ENCODE measurements at regions not wholly inside any gene's neighbourhood (a gene's known extent, or its start where the extent isn't known, plus 50 kb on each side); places are given as distances from the start of the nearest gene placed in this dataset.
"Not testable (repeated sequence)": the region's sequence is repeated elsewhere in the genome, so short reads cannot be mapped to it uniquely, and the experiment has no call there.

DNA sequence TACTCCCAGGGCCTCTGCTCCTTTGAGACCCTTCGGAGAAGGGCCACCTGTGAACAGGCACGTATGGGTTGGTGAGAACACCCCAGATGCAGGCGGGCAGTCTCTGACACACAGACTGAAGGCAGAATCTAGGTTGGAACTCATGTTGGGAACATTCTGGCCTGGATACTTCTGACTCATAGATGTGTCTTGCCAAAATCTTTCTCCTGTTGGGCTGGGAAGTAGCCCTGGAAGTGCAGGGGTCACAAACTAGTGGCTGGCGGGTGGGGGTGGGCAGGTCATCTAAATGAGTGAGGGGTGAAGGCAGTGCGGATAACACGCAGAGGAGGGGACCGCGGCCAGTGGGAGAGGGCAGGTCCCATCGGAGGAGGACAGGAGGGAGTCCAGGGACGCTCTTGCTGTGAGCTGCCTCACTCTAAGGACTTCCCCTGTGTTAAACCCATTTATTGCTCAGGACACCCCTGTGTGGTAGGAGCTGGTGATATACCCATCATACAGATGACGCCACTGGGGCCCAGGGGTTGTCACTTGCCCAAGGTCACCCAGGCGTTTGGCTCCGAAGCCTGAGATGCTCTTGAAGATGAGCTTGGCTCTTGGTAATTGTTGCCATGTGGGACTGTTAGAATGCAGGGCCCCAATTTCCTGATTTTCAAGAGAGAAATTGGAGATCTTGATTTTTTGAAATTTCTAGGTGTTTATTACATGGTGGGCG lies 181.0 kb downstream of the PTPRU start:
- no peak for DNase-seq

DNA sequence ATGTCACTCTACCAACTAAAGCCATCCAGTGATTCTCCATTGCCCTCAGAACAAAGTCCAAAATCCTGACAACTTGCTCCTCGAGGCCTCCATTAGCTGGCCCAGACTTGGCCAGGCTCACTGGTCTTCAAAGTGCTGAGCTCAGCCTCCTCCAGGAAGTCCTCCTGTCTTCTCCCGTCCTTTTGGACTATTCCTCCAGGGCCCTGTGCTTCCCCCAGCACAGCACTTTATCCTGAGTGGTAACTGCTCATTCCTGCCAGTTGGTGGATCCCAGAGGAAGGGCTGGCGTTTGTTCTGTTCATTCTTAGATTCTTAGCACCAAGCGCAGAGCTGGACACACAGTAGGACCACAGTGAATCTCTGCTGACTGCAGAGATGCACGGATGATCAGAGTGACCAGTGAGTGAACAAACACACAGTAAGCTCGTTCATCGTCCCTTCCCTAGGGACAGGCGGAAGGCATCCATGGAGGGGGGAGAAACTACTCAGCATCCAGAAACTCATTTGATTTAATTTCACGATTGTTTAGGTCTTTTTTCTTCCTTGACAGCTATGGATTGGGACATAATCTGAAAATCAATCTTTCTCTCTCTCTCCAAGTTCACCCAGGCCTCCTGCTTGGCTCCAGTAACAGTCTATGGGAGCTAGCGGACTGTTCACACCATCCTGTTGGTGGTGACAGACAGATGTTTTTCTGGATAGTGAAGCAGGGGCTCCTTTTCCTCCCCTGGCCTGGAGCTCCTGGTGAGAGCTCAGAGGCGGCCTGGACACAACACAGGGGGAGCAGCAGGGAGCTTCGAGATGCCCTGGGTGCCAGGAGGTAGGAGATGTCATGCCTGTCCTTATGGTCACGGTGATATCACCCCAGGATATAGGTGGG lies 180.2 kb downstream of the PTPRU start:
- no peak for DNase-seq

DNA sequence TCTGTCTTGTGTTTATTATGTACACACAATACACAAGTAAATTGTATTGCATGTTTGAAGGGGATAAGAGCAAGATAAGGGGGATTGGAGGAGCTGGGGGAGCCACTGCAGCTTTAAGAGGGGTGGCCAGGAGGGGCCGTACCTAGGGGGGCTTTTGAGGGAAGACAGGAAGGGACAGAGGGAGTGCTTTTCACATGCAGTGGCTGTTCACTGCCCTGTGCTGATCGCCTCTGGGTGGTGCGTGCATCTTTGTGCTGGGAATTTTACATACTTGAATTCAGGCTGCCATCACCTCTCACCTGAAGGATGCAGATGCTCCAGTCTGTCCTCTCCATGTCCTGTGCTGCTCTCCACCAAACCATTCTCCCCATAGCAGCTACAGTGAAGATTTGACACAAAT lies 179.5 kb downstream of the PTPRU start:
- no peak for DNase-seq

DNA sequence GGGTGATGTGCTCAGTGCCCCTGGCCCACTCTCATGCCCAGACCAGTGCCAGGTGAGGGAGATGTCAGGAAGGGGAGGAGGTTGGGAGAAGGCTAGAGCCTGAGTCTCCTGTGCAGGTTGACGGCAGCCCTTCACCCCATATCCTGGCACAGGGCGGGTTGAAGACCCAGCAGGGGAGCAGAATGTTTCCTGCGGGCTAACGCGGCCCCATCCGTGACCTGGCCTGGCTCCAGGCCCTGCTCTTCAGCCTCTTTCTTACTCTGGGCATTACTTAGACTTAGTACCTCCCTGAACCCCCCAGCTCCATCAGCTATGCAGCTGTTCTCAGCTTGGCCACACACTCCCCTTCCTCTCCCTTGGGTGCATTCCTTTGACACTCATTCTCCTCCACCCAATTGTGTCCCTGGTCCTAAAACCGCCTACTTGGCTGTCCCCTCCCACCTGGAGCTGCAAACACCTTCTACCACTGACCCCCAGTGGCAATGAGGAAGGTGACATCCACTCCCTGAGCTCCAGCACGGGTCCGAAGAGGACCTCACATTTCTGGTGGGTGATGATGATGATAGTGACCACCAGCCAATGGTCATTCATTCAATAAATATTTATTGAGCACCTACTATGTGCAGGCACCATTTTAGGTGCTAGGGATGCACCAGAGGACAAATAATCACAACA lies 179.0 kb downstream of the PTPRU start:
- DNase-seq: no peak

DNA sequence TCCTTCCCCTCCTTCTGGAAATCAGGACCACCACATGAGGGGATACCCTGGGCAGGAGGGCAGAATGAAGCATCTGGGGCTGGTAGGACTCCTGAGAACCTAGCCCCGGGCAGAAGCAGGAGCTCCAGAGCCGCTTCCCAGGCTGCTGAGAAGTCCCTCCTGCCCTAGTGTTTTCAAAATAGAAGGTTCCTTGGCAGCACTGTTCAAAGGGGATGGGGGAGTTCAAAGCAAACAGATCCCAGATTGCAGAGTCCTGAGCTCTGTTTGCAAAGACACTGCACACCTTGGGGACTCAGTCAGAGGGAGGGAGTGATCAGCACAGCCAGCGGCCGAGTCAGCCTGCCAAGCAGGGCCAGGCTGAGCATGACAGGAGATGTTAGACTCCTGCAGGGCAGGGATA lies 177.8 kb downstream of the PTPRU start:
- DNase-seq: no peak

DNA sequence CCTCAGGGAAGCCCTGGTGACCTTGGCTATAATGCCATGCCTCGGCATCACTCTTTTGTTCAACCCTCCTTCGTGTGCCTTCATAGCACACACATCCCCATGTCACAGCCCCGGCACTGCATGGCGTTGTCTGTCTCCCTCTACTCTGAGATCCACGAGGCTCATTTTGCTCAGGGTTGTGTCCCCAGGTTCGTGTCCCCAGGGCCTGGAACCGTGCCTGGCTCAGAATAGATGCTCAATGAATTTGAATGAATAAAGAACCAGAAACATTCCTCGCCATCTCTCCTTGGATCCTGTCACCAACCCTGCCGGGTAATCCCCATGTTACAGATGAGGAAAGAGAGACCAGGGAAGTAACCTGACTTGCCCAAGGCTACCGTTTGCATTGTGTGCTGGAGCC lies 177.3 kb downstream of the PTPRU start:
- DNase-seq: no peak

DNA sequence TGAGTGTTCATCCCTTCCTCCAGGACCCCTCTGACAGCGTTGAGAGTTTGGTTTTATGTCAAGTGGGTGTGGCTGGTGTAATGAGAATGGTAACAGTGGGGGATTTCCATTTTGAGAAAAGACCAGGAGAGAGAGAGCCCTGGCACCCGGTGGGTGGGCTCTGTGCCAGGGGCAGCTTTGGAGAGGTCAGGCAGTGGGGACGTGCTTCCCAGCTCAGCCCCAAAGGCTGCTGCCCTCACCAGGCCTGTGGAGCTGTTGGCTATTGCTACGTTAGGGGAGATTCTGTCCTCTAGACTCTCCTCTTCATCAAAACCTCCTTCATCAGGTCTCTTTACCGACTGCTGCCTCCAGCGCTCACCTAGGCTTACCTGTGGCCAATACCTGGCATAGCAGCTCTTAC lies 176.3 kb downstream of the PTPRU start:
- DNase-seq: no peak

DNA sequence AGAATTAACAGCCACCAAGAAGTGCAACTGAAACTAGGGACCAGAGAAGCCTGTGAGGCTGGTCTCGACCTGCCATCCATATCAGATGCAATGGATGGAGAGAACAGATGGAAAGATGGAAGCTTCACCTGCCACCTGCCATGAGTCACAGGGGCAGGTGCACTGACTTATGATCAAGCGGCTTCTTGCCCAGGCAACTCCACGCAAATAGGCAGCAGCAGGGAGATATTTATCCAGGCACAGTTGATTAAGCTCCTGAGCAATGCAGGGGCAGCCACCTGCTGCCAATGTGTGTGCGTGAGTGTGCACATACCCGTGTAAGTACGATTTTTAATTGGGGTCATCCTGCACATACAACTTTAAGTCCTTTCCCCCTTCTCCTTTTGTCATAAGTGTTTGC lies 174.2 kb downstream of the PTPRU start:
- no peak for DNase-seq

DNA sequence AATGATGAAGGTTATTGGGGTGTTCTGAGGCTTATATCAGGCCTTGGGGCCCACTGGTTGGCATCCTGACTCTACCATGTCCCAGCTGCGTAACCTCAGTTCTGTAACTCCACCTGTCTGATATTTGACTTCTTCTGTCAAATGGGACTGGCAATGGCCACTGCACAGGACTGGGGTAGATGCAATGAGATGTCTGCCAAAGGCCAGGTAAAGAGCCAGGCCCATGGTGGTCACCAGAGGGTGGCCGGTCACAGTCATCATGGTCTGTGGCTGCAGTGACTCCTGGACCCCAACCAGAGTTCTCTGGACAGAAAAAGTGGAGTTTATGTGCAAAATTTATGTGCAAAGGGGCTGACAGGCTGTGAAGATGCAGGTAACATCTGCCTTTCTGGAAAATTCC lies 173.3 kb downstream of the PTPRU start:
- no peak for DNase-seq

DNA sequence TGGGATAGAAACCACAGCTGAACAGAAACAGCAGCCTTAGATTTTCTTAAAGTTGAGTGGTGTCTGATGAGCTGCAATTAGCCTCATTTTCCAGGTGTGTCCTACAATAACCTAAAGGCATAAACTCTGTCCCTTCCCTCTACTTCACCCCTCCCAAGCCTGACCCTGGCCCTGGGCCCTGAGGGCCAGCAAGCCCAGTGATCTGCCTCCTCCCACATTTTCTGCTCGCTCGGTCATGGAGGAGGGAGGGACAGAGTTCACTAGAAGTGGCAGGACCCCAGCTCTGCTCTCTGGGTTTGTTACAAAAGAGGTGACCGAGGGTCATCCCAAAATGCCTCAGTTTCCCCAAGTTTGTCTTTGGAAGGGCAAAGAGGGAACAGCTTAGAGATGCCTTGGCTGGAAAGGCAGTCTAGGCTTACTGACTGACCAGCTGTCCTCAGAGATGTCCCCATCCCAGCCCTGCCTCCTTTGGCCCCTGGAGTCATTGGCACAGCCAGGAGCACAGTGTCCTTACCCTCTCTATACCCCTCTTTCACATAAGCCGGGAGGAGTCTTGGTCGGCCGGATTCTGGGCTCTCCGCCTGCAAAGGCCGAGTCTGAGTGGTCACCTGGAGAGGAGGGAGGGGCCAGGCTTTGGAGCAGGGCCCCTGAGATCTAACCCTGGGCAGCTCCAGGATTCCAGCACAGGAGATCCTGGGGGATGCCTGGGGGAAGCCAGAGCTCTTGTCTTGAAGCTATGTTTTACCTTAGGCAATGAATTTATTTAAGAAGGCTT lies 172.7 kb downstream of the PTPRU start:
- DNase-seq: no peak

DNA sequence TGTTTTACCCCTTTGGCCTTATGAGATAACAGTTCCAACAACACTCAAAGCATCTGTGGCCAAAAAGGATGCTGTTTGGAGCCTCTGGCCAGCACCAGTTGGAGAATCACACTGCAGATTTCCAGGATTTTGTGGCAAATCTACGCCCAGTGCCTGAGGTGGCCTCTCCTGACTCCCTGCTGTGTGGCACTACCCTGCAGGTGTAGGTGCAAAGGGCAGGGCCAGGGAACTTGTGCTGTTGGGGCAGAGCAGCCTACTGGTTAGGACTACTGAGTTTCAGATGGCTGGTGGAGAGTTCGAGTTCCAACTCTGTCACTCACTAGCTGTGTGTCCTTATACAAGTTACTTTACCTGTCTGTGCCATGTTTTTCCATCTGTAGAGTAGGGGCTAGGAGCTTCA lies 170.5 kb downstream of the PTPRU start:
- no peak for DNase-seq

DNA sequence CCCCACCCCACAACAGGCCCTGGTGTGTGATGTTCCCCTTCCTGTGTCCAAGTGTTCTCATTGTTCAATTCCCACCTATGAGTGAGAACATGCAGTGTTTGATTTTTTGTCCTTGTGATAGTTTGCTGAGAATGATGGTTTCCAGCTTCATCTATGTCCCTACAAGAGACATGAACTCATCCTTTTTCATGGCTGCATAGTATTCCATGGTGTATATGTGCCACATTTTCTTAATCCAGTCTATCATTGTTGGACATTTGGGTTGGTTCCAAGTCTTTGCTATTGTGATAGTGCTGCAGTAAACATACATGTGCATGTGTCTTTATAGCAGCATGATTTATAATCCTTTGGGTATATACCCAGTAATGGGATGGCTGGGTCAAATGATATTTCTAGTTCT lies 163.9 kb downstream of the PTPRU start:
- DNase-seq: not testable (repeated sequence)

DNA sequence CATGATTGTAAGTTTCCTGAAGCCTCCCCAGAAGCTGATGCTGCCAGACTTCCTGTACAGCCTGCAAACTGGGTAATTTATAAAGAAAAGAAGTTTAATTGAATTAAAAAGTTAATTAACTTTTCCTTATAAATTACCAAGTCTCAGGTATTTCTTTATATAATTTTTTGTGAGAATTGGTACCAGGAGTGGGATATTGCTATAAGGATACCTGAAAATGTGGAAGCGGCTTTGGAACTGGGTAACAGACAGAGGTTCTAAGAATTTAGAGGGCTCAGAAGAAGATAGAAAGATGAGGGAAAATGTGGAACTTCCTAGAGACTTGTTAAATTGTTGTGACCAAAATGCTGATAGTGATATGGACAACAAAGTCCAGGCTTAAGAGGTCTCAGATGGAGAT lies 163.1 kb downstream of the PTPRU start:
- DNase-seq: no peak

DNA sequence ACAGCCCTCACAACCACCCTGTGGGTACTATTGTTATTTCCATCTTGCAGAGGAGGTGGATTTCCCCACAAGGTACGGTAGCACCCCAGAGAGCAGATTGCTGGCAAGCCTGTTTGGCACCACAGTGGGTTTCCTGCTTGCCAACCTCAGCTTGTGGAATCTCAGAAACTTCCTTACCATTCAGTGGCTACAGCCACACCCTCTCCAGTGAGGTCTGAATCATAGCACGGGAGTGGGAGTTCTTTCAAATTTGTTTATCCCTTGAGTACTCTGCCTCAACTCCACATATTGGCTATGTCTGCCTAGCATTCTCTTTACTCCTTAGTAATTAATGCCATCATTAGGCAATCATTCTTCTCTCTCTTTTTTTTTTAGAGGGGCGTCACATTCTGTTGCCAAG lies 162.1 kb downstream of the PTPRU start:
- no peak for DNase-seq

DNA sequence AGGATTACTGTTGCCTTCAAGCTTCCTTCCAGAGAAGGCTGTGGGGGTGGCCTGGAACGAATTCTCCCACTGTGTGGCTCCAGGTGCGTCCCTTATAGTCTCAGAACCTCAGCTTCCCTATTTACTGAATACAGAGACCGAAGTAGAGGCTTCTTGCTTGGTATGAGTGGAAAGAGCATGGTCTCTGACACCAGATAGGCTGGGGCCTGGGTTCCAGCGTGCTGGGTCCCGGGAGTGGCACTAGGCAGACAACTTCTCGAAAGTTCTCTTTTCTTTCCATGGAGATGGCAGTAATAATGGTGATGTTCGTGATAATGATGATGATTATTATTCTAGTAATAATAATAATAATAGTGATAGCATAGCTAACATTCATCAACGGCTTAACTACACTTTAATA lies 161.7 kb downstream of the PTPRU start:
- no peak for DNase-seq

DNA sequence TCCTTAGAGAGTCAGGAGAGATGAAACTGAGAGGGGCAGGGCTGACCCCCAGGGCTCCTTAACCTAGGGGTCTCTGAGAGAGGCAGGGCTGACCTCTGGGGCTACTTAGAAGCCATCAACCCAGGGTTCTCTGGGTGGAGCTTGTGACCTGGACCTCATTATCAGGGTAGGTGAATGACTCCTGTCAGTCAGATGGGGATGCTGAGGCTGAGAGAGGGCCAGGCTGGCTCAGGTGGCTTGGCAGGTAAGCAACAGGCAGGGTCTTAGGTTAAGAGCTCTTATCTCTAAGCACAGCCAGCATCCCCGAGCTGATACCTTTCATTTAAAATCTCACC lies 160.9 kb downstream of the PTPRU start:
- DNase-seq: no peak

DNA sequence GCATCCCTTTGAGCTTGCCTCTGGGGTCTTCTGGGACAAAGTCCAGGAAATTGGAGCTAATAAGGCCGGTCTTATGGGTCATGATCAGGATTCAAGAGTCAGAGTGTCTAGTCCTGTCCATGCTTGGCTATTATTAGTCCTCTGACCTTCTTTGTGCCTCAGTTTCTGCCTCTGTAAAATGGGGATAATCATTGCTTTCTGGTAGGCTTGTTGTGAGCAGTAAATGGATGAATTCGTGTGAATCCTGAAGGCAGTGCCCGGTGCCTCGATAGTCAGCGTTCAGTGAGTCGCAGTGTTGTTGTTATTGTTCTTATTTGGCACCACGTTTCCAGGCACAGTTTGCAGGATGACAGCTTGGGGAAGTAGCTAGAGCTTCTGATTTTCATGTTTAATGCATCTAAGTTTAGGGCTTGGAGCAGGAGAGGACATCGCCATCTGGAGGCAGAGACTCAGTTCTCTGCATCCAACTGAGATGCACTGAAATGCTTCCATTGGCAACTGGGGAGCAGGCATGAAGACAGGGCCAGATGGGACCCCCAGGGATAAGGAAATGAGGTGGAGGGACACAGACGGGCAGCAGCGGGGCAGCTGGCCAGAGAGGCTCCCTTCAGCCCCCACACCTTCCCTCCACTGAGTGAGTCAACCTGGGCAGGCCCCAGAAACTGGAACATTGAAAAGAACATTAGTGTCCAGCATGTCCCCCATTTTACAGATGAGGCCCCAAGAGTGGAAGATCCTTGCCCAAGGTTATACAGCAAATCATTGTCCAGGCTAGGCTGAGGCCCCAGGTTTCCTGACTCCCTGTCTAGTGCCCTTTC lies 160.3 kb downstream of the PTPRU start:
- no peak for DNase-seq

DNA sequence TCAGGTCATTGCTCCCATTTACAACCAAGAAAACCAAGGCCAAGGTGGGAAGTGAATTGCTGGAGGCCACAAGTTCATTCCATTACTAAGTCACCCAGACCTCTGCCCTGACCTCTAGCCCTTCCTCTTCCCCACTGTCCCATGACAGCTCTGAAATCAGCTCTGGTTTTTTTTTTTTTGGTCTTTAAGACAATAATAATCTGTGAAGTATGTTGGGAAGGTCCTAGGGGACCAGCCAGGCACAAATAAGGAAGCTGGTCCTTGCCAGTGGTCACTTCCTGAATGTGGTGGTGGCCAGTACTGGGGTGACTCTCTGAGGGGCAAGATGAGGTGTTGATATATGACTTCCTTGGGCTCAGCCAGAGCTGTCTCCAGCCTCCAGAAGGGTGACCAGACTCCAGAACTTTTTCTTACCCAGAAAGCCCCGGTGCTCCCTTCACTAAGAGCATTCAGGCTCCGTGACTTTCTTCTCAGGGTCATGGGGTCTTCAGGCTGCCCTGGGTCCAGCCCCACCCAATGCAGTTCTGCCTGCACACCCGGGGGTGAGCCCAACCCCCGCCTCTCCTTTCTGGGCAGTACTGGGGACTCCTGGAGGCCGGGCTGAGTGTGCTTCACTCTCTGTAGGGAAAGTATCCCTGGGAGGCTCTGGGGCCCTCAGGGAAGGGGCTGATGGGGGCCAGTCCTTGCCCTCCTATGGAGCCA lies 159.6 kb downstream of the PTPRU start:
- DNase-seq: peak; percentile 50 to 62

DNA sequence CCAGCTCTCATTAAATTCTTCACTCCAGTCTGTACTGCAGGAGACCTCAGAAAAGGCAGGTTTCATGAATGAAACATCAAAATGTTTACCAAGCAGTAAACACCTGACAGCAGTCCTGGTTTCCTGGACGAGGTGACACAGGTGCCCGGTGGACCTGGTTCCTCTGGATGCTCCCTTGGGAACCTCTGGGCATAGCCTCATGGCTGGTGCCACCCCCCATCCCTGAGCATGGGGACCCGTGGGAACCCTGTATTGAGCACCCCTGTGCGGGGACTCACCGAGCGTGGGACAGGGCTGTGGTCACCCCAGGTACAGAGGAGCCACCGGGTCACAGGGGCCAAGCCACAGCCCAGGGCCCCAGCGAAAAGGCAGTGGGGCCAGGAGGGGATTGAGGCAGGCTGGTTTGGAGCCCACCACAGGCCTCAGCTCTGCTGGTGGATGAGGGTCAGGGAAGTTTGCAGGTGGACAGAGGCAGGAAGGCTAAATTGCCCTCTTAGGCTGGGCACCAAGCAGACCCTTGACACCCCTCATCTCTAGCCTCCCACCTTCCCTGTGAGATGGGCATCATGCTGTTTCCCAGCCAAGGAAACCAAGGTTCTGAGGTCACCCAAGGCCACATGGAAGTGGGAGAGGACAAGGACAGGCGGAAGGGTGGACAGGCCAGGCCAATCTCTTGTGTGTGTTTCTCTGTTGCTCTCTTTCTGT lies 158.4 kb downstream of the PTPRU start:
- no peak for DNase-seq

DNA sequence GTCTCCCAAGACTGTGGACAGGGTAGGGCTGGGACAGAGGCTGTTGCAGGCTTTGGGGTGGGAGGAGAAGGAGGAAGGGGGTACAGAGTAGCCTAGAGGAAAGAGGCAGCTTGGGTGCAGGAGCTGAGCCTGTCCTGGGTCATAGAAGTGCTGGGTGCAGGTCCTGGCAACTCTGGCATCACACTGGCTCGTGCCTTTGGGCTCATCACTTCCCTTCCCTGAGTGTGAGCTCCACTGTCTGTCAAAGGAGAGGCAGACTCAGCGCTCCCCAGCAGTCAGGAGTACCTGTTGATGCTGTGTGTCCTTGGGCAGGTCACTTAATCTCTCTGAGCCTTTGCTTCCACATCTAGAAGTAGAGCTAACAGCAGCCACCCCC lies 157.1 kb downstream of the PTPRU start:
- DNase-seq: no peak

Measured in inflammatory macrophage (primary cell).